HCT116 (cell line): ENCODE measurements at regions not wholly inside any gene's neighbourhood (a gene's known extent, or its start where the extent isn't known, plus 50 kb on each side); places are given as distances from the start of the nearest gene placed in this dataset.

Experiments used
- CEBPB ChIP-seq: IDR thresholded peaks from 2 replicates; pipeline ENCODE4 v1.6.1; 2012; ENCODE audit warnings: low read depth
- CTCF ChIP-seq, 3 experiments: fragments of 200-600 bp in 1 of 3; sonication (generic) in 1 of 3; IDR thresholded peaks in 2 of 3; conservative IDR thresholded peaks in 1 of 3; 2 replicates each; pipeline ENCODE4 v1.5.1; 2012 to 2017; ENCODE audit warnings: low read depth in 2 of 3, low read length in 2 of 3, antibody characterized with exemption in 1 of 3, borderline replicate concordance in 1 of 3, control low read depth in 1 of 3, mild to moderate bottlenecking in 1 of 3, mixed read lengths in 1 of 3, mixed run types in 1 of 3, moderate library complexity in 1 of 3; ENCODE audit not compliant: insufficient read depth in 1 of 3
- EZH2 ChIP-seq: fragments of 200-600 bp; sonication (generic); IDR thresholded peaks from 2 replicates; pipeline ENCODE4 v1.6.1; 2017; ENCODE audit warnings: antibody characterized with exemption, mixed run types
- JUND ChIP-seq: IDR thresholded peaks from 2 replicates; pipeline ENCODE4 v1.6.1; 2012
- MAX ChIP-seq: IDR thresholded peaks from 2 replicates; pipeline ENCODE4 v1.6.1; 2012
- POLR2A ChIP-seq: IDR thresholded peaks from 2 replicates; pipeline ENCODE4 v1.7.0; 2011; ENCODE audit warnings: borderline replicate concordance; ENCODE audit not compliant: insufficient read depth, insufficient read length; ENCODE audit errors: extremely low read depth
- REST ChIP-seq: IDR thresholded peaks from 2 replicates; pipeline ENCODE4 v1.6.1; 2012; ENCODE audit warnings: low read depth
- SIN3A ChIP-seq: IDR thresholded peaks from 2 replicates; pipeline ENCODE4 v1.6.1; 2012; ENCODE audit warnings: low read depth
- SRF ChIP-seq: IDR thresholded peaks from 2 replicates; pipeline ENCODE4 v1.6.1; 2012; ENCODE audit warnings: low read depth
- ZBTB33 ChIP-seq: IDR thresholded peaks from 2 replicates; pipeline ENCODE4 v1.6.1; 2011; ENCODE audit warnings: mild to moderate bottlenecking, low read length, moderate library complexity; ENCODE audit not compliant: insufficient replicate concordance; ENCODE audit errors: extremely low read depth
- ZFX ChIP-seq: fragments of 450-650 bp; IDR thresholded peaks from 2 replicates; pipeline ENCODE4 v1.6.1; 2017
- ZNF274 ChIP-seq: fragments of 200-500 bp; sonication (Bioruptor generic); IDR thresholded peaks from 2 replicates; pipeline ENCODE4 v1.6.1; 2014; ENCODE audit warnings: mild to moderate bottlenecking, low read depth, low read length, inconsistent platforms
- TF ChIP-seq, protein P1 (sequence below): IDR thresholded peaks from 2 replicates; pipeline ENCODE4 v1.6.1; 2012

DNA sequence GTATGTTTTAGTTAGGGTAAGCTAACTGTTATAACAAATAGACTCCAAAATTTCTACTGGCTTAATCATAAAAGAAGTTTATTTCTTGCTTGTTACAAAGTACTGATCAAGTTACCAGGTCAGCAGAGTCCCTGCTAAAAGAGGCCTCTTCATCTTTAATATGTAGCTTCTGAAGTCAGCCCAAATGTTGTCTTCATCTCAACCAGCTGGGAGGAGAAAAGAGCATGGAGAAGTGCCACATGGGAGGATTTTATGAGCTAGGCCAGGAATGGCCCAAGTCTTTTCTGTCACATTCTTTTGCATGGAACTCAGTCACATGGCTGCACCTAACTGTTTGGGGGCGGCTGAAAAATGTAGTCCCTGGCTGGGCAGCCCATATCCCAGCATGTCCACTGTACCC is 63.2 kb upstream of the APOBEC4 start:
- TF ChIP-seq REST (no peak), CTCF (IDR thresholded peaks at IDR 0.05 in 2 of 3, conservative IDR thresholded peaks at IDR 0.05 in 1 of 3; ENCODE audit: borderline replicate concordance in 1 of 3, insufficient read depth in 1 of 3, low read depth in 2 of 3, low read length in 2 of 3) (no peak), JUND (no peak), CEBPB (no peak), EZH2 (no peak), ZNF274 (no peak), SRF (no peak), POLR2A (no peak), ZBTB33 (no peak), MAX (no peak), ZFX (no peak), SIN3A (no peak)
- TF ChIP-seq, protein P1, sequence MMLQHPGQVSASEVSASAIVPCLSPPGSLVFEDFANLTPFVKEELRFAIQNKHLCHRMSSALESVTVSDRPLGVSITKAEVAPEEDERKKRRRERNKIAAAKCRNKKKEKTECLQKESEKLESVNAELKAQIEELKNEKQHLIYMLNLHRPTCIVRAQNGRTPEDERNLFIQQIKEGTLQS, result no peak
